Activated T-cell treated with anti-CD3 and anti-CD28 coated beads, Interleukin-2, amount 50 U/mL, for 4 hours (primary cell): ENCODE measurements at regions not wholly inside any gene's neighbourhood (a gene's known extent, or its start where the extent isn't known, plus 50 kb on each side); places are given as distances from the start of the nearest gene placed in this dataset.
A peak's percentile ranks its signal among the peaks of the same experiment; 100 is the strongest.

Experiments
- ATAC-seq, 2 donors: fragments of 200-7000 bp; cut with Tn5 transposase; one replicate each; pipeline ENCODE4 v1.10.0; 2021
- DNase-seq: peaks from one replicate; pipeline ENCODE4 v3.0.0-alpha.2; 2020
- H3K27me3 Mint-ChIP-seq: one replicate; pipeline ENCODE4 v1.8.0; 2021; ENCODE audit warnings: low read depth, mixed read lengths
- H3K36me3 Mint-ChIP-seq: one replicate; pipeline ENCODE4 v1.8.0; 2022; ENCODE audit warnings: mixed read lengths; ENCODE audit not compliant: insufficient read depth
- H3K4me1 Mint-ChIP-seq: one replicate; pipeline ENCODE4 v1.8.0; 2021; ENCODE audit warnings: low read depth, mixed read lengths
- H3K4me3 Mint-ChIP-seq: one replicate; pipeline ENCODE4 v1.8.0; 2021; ENCODE audit warnings: mild to moderate bottlenecking, moderate library complexity, mixed read lengths
- H3K9me3 Mint-ChIP-seq: one replicate; pipeline ENCODE4 v1.8.0; 2021; ENCODE audit warnings: mixed read lengths

- H3K9me3 Mint-ChIP-seq = peaks cover 47% of the 10 kb centered on the region
- no peak for ATAC-seq
- H3K27me3 Mint-ChIP-seq = no peaks in the 10 kb centered on the region
- H3K4me1 Mint-ChIP-seq = no peaks in the 10 kb centered on the region
- H3K4me3 Mint-ChIP-seq = no peak overlapping the region
- DNase-seq = no peak
- H3K36me3 Mint-ChIP-seq = no peaks in the 10 kb centered on the region
Observed at GRCh38 chr10:107715565-107715964, 551.1 kb upstream of the SORCS1 start.

- ATAC-seq (no peak), DNase-seq (no peak)
- peaks cover 16% of the 10 kb centered on the region for H3K9me3 Mint-ChIP-seq
- no peak overlapping the region for H3K4me3 Mint-ChIP-seq
- no peaks in the 10 kb centered on the region for H3K36me3 Mint-ChIP-seq
- H3K27me3 Mint-ChIP-seq = no peaks in the 10 kb centered on the region
- H3K4me1 Mint-ChIP-seq = no peaks in the 10 kb centered on the region
Observed at GRCh38 chr10:107708981-107709380, 544.5 kb upstream of the SORCS1 start.

DNA sequence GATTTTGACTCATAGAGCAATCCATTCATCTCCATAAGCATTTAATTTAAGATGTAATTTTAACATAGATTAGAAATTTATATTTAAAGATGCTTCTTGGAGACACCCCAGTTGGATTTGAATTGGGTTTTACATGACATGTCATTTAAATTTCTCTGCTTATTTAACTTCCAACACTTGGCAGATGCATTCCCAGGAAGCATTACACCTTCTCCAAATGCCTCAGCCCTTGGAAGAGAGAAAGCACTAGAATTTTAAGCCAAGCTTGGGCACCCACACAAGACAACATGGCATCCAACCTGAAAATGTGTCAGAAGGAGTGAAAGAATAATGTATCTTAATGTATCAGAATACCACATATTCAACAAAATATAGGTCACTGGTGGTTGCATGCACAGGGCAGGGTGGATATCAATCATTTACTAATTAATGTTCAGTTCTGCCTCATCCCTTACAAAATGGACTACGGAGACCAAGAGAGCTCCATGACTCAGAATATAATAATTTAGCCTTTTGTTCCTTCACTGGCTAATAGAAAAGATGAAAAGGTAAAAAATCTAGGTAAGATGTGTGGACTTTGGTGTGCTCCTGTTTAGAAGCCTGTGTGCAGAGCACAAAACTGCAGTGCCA, 541.7 kb upstream of the SORCS1 start:
- H3K4me3 Mint-ChIP-seq = no peak overlapping the region
- no peaks in the 10 kb centered on the region for H3K27me3 Mint-ChIP-seq
- ATAC-seq (no peak), DNase-seq (no peak)
- no peaks in the 10 kb centered on the region for H3K4me1 Mint-ChIP-seq
- peaks cover 6% of the 10 kb centered on the region for H3K9me3 Mint-ChIP-seq
- no peaks in the 10 kb centered on the region for H3K36me3 Mint-ChIP-seq

GRCh38 chr10:107701943-107702342, 537.4 kb upstream of the SORCS1 start:
- no peaks in the 10 kb centered on the region for H3K9me3 Mint-ChIP-seq
- no peaks in the 10 kb centered on the region for H3K36me3 Mint-ChIP-seq
- DNase-seq = no peak
- H3K4me3 Mint-ChIP-seq = no peak overlapping the region
- H3K4me1 Mint-ChIP-seq = no peaks in the 10 kb centered on the region
- no peak for ATAC-seq
- no peaks in the 10 kb centered on the region for H3K27me3 Mint-ChIP-seq

DNA sequence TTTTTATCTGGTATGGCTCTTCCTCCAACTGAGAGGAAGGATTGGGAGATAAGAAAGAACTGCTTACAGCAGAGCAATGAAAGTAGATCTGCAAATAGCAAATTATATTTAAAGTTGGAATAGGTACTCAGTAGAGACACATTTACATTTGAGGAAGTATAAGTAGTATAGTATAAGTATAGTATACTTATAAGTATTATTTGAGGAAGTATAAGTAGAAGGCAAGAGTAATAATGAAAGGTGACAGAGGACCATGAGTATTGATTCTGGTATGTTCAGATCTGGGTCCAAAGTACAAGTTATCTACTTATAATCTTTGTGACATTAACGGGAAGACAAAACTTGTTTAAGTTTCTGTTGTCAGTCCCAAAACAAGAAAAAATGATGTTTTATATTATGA, 527.6 kb upstream of the SORCS1 start:
- no peak for DNase-seq
- no peak overlapping the region for H3K4me3 Mint-ChIP-seq
- H3K9me3 Mint-ChIP-seq = peaks cover 10% of the 10 kb centered on the region
- no peaks in the 10 kb centered on the region for H3K36me3 Mint-ChIP-seq
- H3K4me1 Mint-ChIP-seq = no peaks in the 10 kb centered on the region
- H3K27me3 Mint-ChIP-seq = no peaks in the 10 kb centered on the region
- no peak for ATAC-seq

DNA sequence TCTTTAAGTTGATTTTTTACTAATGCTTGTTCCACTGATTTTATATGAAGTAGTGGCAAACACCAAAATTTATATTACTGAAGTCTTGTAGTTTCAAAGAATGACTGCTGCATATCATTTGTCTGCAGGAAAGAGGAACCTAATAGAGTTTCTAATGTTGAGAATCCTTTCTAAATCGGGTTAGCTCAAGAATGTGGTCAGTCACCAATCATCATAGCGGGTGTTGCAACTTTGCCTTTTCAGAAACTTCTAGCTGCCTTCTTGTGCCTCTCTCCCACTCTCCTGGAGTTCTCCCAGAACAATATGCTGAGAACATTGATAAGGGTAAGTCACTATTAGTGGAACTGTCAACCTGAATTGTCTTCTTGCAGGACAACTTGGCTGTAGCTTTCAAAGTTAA, 524.8 kb upstream of the SORCS1 start:
- no peak overlapping the region for H3K4me3 Mint-ChIP-seq
- ATAC-seq (no peak), DNase-seq (no peak)
- peaks cover 11% of the 10 kb centered on the region for H3K9me3 Mint-ChIP-seq
- H3K36me3 Mint-ChIP-seq = no peaks in the 10 kb centered on the region
- no peaks in the 10 kb centered on the region for H3K27me3 Mint-ChIP-seq
- H3K4me1 Mint-ChIP-seq = no peaks in the 10 kb centered on the region

- peaks cover 11% of the 10 kb centered on the region for H3K9me3 Mint-ChIP-seq
- no peaks in the 10 kb centered on the region for H3K4me1 Mint-ChIP-seq
- DNase-seq = no peak
- H3K27me3 Mint-ChIP-seq = no peaks in the 10 kb centered on the region
- H3K36me3 Mint-ChIP-seq = no peaks in the 10 kb centered on the region
- ATAC-seq = no peak
- no peak overlapping the region for H3K4me3 Mint-ChIP-seq
Observed at GRCh38 chr10:107687701-107688100, 523.2 kb upstream of the SORCS1 start.

DNA sequence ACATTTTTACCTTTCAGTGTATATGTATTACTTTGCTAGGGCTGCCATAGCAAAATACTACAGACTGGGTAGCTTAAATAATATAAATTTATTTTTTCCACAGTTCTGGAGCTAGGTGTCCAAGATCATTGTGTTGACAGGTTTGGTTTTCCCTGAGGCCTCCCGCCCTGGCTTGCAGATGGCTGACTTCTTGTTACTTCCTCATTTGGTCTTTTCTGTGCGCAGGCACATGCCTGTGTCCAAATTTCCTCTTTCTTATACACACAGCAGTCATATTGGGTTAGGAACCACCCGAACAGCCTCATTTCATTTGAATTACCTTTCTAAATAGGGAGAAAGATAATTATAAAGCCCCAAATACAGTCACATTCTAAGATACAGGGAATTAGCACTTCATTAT, 521.6 kb upstream of the SORCS1 start:
- Mint-ChIP-seq H3K36me3 (no peaks in the 10 kb centered on the region), H3K4me1 (no peaks in the 10 kb centered on the region), H3K27me3 (no peaks in the 10 kb centered on the region), H3K4me3 (no peak overlapping the region), H3K9me3 (peaks cover 11% of the 10 kb centered on the region)
- ATAC-seq (no peak), DNase-seq (no peak)

GRCh38 chr10:107671960-107672359, 507.5 kb upstream of the SORCS1 start:
- no peaks in the 10 kb centered on the region for H3K4me1 Mint-ChIP-seq
- no peak overlapping the region for H3K4me3 Mint-ChIP-seq
- peaks cover 15% of the 10 kb centered on the region for H3K9me3 Mint-ChIP-seq
- DNase-seq = no peak
- no peaks in the 10 kb centered on the region for H3K27me3 Mint-ChIP-seq
- ATAC-seq = no peak
- no peaks in the 10 kb centered on the region for H3K36me3 Mint-ChIP-seq

GRCh38 chr10:107666214-107666613, 501.7 kb upstream of the SORCS1 start:
- ATAC-seq = no peak
- Mint-ChIP-seq H3K36me3 (no peaks in the 10 kb centered on the region), H3K9me3 (peaks cover 18% of the 10 kb centered on the region), H3K4me1 (no peaks in the 10 kb centered on the region), H3K4me3 (no peak overlapping the region), H3K27me3 (no peaks in the 10 kb centered on the region)
- DNase-seq = no peak

DNA sequence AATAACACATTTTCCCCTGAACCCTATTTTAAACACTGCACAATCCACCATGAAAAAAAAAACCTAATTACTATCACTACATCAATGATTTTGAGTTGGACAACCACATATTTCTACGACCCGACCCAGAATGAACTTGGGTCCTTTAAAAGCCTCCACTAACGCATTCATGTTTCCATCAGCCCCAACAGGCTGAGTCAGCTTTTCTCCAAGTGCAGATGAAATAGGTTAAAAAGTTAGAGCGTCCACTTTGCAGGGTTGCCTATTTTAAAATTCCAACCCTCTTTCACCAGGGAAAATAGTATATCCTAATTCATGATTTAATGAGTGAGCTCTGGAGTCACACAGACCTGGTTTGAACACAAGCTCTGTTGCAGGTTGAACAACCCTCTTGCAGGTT, 501.0 kb upstream of the SORCS1 start:
- ATAC-seq = no peak
- peaks cover 18% of the 10 kb centered on the region for H3K9me3 Mint-ChIP-seq
- H3K27me3 Mint-ChIP-seq = no peaks in the 10 kb centered on the region
- no peak overlapping the region for H3K4me3 Mint-ChIP-seq
- no peak for DNase-seq
- no peaks in the 10 kb centered on the region for H3K4me1 Mint-ChIP-seq
- no peaks in the 10 kb centered on the region for H3K36me3 Mint-ChIP-seq

GRCh38 chr10:107657851-107658250, 493.3 kb upstream of the SORCS1 start:
- H3K4me3 Mint-ChIP-seq = no peak overlapping the region
- DNase-seq = no peak
- peaks cover 9% of the 10 kb centered on the region for H3K9me3 Mint-ChIP-seq
- no peaks in the 10 kb centered on the region for H3K36me3 Mint-ChIP-seq
- ATAC-seq = no peak
- H3K4me1 Mint-ChIP-seq = peaks cover 1% of the 10 kb centered on the region
- no peaks in the 10 kb centered on the region for H3K27me3 Mint-ChIP-seq

DNA sequence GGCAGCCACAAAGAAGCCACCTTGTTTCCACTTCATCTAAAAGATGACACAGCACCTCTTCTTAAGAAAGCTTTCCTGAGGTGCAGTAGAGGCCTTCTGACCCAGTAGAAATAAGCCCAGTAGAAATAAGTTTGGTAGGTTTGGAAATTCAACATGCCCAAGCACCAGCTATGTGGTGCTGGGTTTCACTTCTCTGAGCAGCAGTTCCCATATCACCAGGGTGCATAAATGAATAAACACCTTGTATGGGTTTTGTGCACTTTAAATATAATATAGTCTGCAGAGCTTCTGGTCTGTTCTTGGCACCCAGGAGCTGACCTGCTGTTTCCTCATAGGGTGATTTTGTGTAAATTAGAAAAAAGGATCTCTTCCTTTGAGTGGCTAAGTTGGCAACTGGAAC, 492.4 kb upstream of the SORCS1 start:
- H3K4me1 Mint-ChIP-seq = peaks cover 1% of the 10 kb centered on the region
- ATAC-seq (no peak), DNase-seq (no peak)
- H3K4me3 Mint-ChIP-seq = no peak overlapping the region
- no peaks in the 10 kb centered on the region for H3K36me3 Mint-ChIP-seq
- H3K27me3 Mint-ChIP-seq = no peaks in the 10 kb centered on the region
- H3K9me3 Mint-ChIP-seq = peaks cover 9% of the 10 kb centered on the region

DNA sequence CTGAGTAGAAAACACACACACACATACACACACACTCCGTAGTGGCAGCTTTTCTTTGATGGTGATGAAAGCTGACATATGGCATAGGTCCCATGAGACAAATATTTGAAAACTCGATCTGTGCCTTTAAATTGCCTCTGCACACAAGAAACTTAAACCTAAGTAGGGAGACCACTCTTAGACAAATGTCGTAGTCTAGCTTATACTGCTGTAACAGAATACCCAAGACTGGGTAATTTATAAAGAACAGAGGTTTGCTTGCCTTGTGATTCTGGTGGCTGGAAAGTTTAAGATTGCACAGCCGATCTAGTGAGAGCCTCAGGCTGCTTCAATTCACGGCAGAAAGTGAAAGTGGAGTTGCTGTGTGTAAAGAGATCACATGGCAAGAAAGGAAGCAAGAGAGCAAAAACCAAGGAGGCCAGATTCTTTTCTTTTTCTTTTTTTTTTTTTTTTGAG, 489.4 kb upstream of the SORCS1 start:
- Mint-ChIP-seq H3K4me3 (peak overlapping the region; percentile 5), H3K4me1 (peaks cover 1% of the 10 kb centered on the region)
- DNase-seq = no peak

GRCh38 chr10:107650939-107651338, 486.4 kb upstream of the SORCS1 start:
- Mint-ChIP-seq H3K27me3 (no peaks in the 10 kb centered on the region), H3K4me1 (peaks cover 1% of the 10 kb centered on the region), H3K9me3 (no peaks in the 10 kb centered on the region), H3K36me3 (no peaks in the 10 kb centered on the region), H3K4me3 (no peak overlapping the region)
- DNase-seq = no peak
- no peak for ATAC-seq

More for the DNA sequence above, 489.4 kb upstream of the SORCS1 start:
- Mint-ChIP-seq H3K9me3 (peaks cover 6% of the 10 kb centered on the region), H3K36me3 (no peaks in the 10 kb centered on the region), H3K27me3 (no peaks in the 10 kb centered on the region)
- no peak for ATAC-seq

GRCh38 chr10:107649249-107649648, 484.7 kb upstream of the SORCS1 start:
- DNase-seq (no peak), ATAC-seq (no peak)
- Mint-ChIP-seq H3K27me3 (no peaks in the 10 kb centered on the region), H3K4me1 (peaks cover 1% of the 10 kb centered on the region), H3K9me3 (peaks cover 4% of the 10 kb centered on the region), H3K36me3 (no peaks in the 10 kb centered on the region), H3K4me3 (no peak overlapping the region)
